Mucosa of rectum (tissue), 2 donors: ENCODE measurements at regions not wholly inside any gene's neighbourhood (a gene's known extent, or its start where the extent isn't known, plus 50 kb on each side); places are given as distances from the start of the nearest gene placed in this dataset.
"Not testable (repeated sequence)": the region's sequence is repeated elsewhere in the genome, so short reads cannot be mapped to it uniquely, and the experiment has no call there.

Experiments
- H3K27ac ChIP-seq, 2 donors: one replicate each; pipeline ENCODE4 v1.7.0; 2013; ENCODE audit warnings: inconsistent platforms in 2 of 2, low read depth in 2 of 2, low read length in 2 of 2
- H3K27me3 ChIP-seq, 2 donors: one replicate each; pipeline ENCODE4 v1.7.0; 2013; ENCODE audit warnings: low read length in 2 of 2; ENCODE audit not compliant: control insufficient read depth in 2 of 2, insufficient read depth in 2 of 2
- H3K36me3 ChIP-seq, 2 donors: one replicate each; pipeline ENCODE4 v1.7.0; 2013; ENCODE audit warnings: low read length in 2 of 2; ENCODE audit not compliant: control insufficient read depth in 2 of 2, insufficient read depth in 2 of 2
- H3K4me1 ChIP-seq, 2 donors: one replicate each; pipeline ENCODE4 v1.7.0; 2013; ENCODE audit warnings: low read length in 2 of 2, mild to moderate bottlenecking in 1 of 2; ENCODE audit not compliant: control insufficient read depth in 2 of 2, insufficient read depth in 2 of 2
- H3K4me3 ChIP-seq, 2 donors: one replicate each; pipeline ENCODE4 v1.7.0; 2013; ENCODE audit warnings: low read length in 2 of 2
- H3K9ac ChIP-seq, 2 donors: one replicate each; pipeline ENCODE4 v1.7.0; 2013; ENCODE audit warnings: low read length in 2 of 2, low read depth in 1 of 2, mild to moderate bottlenecking in 1 of 2
- H3K9me3 ChIP-seq, 2 donors: one replicate each; pipeline ENCODE4 v1.7.0; 2013; ENCODE audit warnings: low read length in 2 of 2; ENCODE audit not compliant: control insufficient read depth in 2 of 2
- donor health status: healthy.
- donor health status: Normal muscosa, but diverticular disease.

- Histone ChIP-seq H3K27ac (no peak overlapping the region), H3K36me3 (no peaks in the 10 kb centered on the region), H3K4me3 (no peak overlapping the region), H3K9ac (no peak overlapping the region), H3K27me3 (no peaks in the 10 kb centered on the region), H3K9me3 (no peaks in the 10 kb centered on the region), H3K4me1 (no peaks in the 10 kb centered on the region)
Measured at GRCh38 chr7:41568135-41568534, 134.8 kb downstream of the INHBA start.

DNA sequence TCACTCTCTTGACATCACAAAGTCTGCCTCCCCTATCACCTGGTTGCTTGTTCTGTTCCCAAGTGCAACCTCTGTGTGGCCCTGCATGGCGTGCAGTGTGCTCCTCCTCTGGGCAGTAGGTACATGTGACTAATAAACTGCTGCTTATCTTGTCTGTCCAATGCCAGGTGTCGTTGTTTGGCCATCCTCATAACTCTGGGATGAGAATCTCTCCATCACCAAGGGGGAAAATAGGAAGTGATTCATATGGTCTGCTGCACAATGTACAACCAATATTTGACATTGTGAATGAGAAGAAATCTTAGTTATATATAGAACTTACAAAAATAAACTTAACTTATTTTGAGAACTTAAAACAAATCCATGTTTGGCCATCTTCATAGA is 135.2 kb downstream of the INHBA start:
- no peak overlapping the region for H3K27ac ChIP-seq
- H3K4me1 ChIP-seq = no peaks in the 10 kb centered on the region
- no peaks in the 10 kb centered on the region for H3K36me3 ChIP-seq
- no peaks in the 10 kb centered on the region for H3K9me3 ChIP-seq
- H3K9ac ChIP-seq = no peak overlapping the region
- no peaks in the 10 kb centered on the region for H3K27me3 ChIP-seq
- no peak overlapping the region for H3K4me3 ChIP-seq

DNA sequence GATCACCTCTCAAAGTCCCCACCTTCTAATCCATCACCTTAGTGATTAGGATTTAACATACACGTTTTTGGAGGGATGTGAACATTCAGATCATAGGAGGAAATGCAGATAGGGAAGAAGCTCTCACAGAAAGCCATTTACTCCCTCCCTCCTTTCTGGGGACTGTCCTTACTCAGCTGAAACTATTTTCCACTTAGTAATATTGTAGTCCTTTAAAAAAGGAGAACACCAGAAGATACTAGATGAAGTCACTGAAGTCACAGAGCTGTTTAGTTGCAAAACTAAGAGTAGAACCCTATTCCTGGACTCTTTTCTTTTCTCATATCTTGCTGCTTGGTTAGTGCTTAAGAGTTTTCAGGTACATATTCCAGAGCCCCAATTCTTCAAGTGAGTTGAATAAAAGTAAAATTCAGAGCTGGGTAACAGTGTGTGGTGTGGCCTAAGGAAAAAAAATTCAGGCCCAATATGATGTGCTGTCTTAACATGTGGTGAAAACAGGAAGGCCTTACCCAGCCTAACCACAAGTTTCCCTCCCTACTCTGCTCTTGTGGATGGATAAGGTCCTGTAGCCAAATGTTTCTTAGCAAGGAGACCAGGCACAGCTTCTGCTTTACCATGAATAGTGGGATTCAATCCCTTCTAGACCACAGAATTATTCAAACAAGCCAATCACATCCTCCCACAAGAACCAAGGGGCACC is 135.7 kb downstream of the INHBA start:
- Histone ChIP-seq H3K4me3 (no peak overlapping the region), H3K27ac (no peak overlapping the region), H3K9ac (no peak overlapping the region), H3K27me3 (no peaks in the 10 kb centered on the region), H3K36me3 (no peaks in the 10 kb centered on the region), H3K9me3 (no peaks in the 10 kb centered on the region), H3K4me1 (no peaks in the 10 kb centered on the region)

DNA sequence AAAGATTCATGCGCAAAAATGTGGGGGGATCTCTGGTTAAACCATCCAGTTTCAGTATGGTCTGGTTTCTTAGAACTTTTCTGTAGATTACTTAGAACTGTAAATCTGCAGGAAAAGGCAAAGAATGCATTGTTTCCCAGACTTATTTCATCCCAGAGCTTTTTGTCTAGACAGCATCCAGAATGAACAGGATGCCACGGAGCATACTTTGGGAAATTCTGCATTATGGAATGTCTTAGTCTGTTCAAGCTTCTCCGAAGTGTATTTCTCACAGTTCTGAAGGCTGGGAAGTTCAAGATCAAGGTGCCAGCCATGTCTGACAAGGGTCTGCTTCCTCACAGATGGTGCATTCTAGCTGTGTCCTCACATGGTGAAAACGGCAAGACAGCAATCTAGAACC is 136.3 kb downstream of the INHBA start:
- Histone ChIP-seq H3K4me1 (no peaks in the 10 kb centered on the region), H3K27ac (no peak overlapping the region), H3K9ac (no peak overlapping the region), H3K9me3 (no peaks in the 10 kb centered on the region), H3K4me3 (no peak overlapping the region), H3K27me3 (no peaks in the 10 kb centered on the region), H3K36me3 (no peaks in the 10 kb centered on the region)

GRCh38 chr7:41565655-41566054 is 137.2 kb downstream of the INHBA start:
- H3K4me1 ChIP-seq = no peaks in the 10 kb centered on the region
- no peak overlapping the region for H3K27ac ChIP-seq
- H3K9me3 ChIP-seq = no peaks in the 10 kb centered on the region
- no peak overlapping the region for H3K9ac ChIP-seq
- H3K4me3 ChIP-seq = no peak overlapping the region
- no peaks in the 10 kb centered on the region for H3K27me3 ChIP-seq
- no peaks in the 10 kb centered on the region for H3K36me3 ChIP-seq

- Histone ChIP-seq H3K4me3 (no peak overlapping the region), H3K9ac (no peak overlapping the region), H3K36me3 (no peaks in the 10 kb centered on the region), H3K27ac (no peak overlapping the region), H3K27me3 (no peaks in the 10 kb centered on the region), H3K4me1 (no peaks in the 10 kb centered on the region), H3K9me3 (no peaks in the 10 kb centered on the region)
Measured at GRCh38 chr7:41559426-41559825, 143.5 kb downstream of the INHBA start.

DNA sequence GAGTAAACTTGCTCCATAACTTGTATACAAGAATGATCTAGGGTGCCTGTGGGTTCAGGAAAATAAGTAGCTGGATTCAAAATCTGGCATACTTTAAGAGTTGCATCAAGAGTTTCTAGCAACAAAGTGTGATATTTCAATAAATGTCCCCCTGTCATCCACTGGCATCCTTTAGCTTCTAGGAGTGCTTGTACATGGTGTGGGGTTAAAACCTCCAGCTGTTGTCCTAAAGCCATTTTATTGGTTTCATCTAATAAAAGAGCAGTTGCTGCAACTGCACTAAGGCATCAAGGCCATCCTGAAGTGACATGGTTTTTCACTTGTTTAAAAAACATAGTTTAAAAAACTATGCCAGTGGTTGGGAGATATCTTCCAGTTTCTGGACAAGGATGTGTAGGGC is 148.4 kb downstream of the INHBA start:
- Histone ChIP-seq H3K36me3 (no peaks in the 10 kb centered on the region), H3K9ac (no peak overlapping the region), H3K27ac (no peak overlapping the region), H3K4me3 (no peak overlapping the region), H3K9me3 (no peaks in the 10 kb centered on the region), H3K4me1 (no peaks in the 10 kb centered on the region), H3K27me3 (no peaks in the 10 kb centered on the region)

DNA sequence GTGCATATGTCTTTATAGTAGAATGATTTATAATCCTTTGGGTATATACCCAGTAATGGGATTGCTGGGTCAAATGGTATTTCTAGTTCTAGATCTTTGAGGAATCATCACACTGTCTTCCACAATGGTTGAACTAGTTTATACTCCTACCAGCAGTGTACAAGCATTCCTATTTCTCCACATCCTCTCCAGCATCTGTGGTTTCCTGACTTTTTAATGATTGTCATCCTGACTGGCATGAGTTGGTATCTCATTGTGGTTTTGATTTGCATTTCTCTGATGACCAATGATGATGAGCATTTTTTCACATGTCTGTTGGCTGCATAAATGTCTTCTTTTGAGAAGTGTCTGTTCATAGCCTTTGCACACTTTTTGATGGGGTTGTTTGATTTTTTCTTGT is 152.8 kb downstream of the INHBA start:
- not testable (repeated sequence) for H3K4me1 ChIP-seq, H3K27ac ChIP-seq, H3K27me3 ChIP-seq, H3K9me3 ChIP-seq, H3K9ac ChIP-seq, H3K36me3 ChIP-seq, H3K4me3 ChIP-seq

DNA sequence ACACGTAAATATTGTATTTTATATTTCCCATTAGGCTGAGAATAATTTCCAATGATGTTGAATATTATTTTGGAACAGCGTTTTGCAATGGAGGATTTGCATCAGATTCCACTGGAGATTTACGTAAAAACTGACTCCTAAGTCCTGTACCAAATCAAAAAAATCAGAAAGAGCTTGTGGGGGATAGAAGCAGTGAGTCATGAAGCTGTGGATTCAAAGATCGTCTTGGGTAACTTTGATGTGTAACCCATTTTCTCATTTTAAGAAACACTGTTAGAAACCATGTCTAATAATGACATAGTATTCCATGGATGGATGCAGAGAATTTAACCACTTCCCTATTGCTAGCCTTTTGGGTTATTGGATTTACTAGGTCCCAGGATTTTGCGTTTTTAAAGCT is 158.6 kb downstream of the INHBA start:
- H3K36me3 ChIP-seq = no peaks in the 10 kb centered on the region
- no peak overlapping the region for H3K9ac ChIP-seq
- no peak overlapping the region for H3K4me3 ChIP-seq
- no peak overlapping the region for H3K27ac ChIP-seq
- no peaks in the 10 kb centered on the region for H3K9me3 ChIP-seq
- no peaks in the 10 kb centered on the region for H3K27me3 ChIP-seq
- H3K4me1 ChIP-seq = no peaks in the 10 kb centered on the region

- no peaks in the 10 kb centered on the region for H3K9me3 ChIP-seq
- no peaks in the 10 kb centered on the region for H3K36me3 ChIP-seq
- H3K27me3 ChIP-seq = no peaks in the 10 kb centered on the region
- H3K4me1 ChIP-seq = no peaks in the 10 kb centered on the region
- H3K27ac ChIP-seq = no peak overlapping the region
- H3K4me3 ChIP-seq = no peak overlapping the region
- H3K9ac ChIP-seq = no peak overlapping the region
Measured at GRCh38 chr7:41540601-41541000, 162.3 kb downstream of the INHBA start.
